ENCODE measurements at regions not wholly inside any gene's neighbourhood (a gene's known extent, or its start where the extent isn't known, plus 50 kb on each side); places are given as distances from the start of the nearest gene placed in this dataset.
"Not testable (repeated sequence)": the region's sequence is repeated elsewhere in the genome, so short reads cannot be mapped to it uniquely, and the experiment has no call there.

DNA sequence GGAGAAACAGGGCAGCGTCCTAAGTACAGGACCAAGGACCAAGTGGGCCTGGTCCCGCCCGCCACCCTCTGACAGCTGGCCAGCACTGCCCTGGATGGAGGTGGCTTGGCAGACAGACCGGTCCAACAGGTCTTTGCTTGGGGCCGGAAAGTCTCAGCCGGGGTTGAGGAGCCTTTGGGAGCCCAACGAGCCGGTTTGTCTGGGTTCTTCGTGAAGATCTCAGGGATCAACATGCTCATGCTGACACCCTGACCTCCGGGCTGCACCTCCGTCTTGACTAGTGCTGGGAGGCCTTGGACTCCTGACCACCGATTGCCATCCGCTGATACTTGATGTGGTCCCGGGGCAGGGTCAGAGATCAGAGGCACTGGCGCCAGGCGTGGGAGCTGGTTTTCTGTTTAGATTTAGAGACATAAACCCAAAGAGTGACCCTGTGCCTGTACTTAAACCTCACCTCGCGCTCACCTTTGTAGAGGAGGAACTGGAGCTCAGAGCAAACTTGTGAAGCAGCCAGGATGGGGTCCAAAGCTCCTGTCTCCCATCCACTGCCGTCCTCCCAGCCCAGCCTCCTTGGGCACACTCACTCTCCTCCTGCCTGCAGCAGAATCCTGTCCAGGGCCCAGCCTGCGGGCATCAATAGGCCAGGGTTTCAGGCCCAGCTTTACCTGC is 92.1 kb upstream of the GSE1 start:
- DNase-seq = no peak

DNA sequence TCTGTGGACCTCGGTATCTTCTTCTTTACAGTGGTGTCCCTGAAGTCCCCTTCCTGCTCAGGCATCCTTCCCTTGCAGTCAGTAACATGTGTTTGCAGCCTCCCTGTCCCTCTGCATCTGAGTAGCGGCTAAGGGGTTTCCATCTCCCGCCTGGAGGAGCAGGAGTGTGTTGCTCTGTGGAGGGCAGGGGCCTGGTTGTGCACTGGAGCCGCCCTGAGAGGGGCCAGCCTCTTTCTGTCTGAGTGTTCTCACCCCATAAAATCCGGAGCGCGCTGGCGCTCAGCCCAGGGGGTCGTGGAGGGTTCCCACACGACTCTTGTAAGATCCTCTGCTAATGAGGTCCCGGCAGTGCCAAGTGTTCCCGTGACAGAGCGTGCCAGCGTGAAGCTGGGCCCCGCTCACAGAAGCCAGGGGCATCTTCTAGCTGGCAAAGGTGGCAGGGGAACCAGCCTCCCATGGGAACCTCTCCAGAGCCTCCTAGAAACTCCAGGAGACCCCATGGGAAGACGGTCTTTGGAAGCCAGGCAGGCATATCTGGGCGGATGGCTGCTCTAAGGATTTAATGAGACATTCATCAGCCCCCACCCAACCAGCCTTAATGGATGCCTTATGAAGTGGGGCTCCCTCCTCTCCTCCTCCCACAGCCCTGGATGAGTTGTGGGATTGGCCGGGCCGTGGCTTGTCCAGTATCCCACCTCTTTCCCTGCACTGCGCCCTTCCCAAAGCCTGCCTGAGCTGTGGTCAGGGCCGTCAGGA is 91.4 kb upstream of the GSE1 start:
- no peak for DNase-seq

DNA sequence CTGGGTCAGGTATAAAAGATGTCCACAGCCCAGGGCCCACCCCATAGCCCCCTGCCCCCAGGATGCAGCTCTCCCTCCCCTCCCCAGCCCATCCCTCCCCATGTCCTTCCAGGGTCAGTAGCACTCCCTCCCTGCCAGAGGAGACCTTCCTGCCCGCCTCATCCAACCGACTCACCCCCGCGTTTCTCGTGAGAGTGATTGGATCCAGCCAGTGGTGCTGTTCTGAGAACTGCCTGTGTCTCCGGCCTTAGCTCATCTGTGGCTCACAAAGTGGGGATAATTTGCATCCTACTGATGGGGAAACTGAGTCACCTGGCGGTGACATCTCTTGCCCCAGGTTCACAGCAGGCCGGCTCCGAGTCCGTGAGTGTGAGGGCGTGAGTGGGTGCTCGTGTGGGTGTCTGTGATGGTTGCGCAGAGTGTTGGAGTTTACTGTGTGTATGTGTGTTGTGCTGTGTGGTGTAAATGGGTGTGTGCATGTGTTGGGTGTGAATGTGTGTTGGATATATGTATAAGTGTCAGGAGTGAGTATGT is 90.7 kb upstream of the GSE1 start:
- no peak for DNase-seq

DNA sequence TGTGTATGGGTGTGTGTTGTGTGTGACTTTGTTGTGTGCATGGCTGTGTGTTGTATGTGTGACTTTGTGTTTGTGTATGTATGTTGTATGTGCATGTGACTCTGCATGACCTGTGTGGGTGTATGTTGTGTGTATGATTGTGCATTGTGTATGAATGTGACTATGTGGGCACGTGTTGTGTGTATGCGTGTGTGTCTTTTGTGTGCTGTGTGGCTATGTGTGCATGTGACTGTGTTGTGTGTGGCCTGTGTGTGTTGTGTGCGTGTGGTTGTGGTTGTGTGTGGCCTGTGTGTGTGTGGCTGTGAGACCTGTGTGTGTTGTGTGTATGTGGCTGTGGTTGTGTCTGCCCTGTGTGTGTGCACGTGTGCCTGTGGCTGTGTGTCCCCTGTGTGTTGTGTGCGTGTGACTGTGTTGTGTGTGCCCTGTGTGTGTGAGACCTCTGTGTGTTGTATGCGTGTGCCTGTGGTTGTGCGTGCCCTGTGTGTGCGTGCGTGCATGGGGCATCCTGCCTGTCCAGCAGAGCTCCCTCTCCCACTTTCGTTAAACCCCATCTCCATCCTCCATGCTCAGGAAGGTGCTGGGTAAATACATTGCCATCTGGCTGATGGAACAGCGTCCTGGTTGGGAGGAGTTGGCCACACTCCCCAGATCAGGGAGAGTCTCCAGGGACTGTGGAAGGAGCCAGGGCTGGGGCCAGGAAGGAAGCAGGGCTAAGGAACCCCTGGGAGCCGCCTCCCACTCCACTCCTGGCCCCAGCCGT is 90.1 kb upstream of the GSE1 start:
- no peak for DNase-seq

DNA sequence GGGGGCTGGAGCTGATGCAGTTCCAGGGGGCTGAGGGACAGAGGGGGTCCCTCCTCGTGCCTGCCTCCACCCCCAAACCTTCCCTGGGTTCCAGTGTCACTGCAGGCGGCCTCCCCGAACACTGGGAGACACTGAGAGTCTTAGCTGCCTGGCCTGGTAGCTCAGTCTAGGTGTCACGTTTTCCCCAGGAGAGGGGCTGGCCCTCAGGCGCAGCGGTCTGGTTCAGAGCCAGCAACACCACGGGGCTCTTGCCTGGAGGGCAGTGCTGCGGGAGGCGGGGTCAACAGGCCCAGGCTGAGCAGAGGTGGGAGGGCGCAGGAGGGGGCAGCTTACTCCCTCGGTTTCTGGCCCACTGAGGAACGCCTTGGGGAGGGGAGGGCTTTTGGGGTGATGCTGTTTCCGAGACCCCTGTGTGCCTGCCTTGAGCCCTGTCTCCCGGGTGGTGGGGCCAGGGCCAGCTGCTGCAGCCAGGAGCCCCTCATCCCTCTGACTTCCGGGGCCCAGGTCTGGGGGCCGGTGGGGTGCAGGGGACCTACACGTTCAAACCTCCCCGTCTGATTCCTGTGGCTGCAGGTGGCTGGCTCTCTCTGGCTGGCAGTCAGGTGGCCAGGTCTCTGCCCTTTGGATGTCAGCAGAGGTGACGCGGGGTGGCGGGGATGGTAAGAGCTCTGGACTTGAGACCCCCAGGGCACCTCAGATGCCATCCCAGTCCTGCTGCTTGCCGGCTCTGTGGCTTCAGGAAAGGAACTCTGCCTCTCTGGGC is 89.3 kb upstream of the GSE1 start:
- no peak for DNase-seq

DNA sequence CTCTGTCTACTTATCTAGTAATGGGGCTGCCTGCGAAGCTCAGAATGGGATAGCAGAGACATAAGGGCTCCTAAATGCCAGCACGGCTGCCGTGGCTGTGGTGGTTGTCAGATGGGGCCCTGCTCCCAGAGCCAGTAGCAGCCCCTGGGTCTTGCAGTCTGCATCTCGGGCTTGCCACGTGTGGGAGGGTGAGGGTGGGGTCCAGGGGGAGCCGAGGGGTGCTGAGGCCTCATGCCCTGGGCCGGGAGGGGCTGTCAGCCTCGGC is 88.8 kb upstream of the GSE1 start:
- no peak for DNase-seq

DNA sequence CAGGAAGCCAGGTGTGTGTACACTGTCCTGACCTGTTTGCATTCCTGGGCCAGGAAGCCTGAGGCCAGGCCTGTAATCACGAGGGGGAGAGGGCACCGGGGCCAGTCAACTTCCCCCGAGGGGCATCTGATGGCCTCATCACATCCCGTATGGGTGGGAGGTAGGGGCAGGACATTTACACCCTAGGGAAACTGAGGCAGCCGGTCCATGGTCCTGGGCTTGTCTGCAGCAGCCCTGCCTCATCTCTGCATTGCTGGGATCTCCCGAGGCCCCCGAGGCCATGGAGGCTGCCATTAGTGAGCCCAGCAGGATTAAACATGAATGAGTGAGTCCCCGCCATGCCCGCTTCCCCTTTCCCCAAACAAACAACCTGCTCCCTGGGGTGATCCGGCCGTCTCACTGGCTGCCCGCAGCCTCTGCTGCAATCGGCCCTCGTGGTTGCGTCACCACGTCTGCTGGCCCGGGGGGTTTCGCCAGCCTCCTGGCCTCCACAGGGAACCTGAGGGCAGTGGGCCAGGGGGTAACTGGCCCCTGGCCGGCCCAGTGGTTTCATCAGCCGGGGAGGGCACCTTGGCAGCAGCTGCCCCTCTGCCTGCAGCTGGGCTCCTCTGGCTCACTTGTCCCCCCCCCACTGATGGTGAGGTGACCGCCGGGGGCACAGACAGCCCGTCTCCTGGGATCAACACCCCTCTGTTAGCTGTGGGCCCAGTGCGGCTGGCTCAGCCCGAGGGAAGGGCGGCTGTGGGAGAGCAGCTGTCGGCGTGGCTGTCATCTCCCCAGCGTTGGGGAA is 88.3 kb upstream of the GSE1 start:
- no peak for DNase-seq

DNA sequence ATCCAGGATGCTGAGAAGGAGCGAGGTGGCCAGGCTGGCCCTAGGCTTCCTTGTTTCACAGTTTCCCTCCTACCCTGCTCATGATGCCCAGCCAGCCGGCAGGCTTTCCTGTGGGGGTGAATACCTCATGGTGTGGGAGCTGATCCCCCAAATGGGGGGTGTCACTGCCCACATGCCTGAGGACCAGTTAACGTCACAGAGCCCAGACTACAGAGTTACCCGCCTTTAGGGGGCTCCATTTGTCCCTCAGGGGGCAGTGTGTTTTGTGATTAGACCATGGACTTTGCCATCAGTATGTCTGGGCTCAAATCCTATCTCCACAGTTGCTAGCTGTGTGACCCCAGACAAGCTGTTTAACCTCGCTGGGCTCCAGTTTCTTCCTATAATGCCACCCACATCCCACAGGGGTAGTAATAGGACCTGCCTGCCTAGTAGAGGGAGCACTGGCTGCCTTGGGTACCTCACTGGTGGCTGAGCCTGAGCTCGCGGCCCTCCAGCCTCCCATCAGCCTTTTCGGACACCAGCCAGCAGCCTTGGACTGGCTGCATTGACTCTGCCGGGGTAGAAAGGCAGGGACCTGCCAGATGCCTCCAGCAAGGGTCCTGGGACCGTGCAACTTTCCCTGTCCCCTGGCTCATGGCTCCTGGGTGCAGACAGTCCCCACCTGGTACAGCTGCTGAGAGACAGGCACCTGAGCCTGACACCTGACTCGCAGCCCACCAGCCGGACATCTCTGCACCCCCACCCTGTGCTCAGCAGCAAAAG is 87.5 kb upstream of the GSE1 start:
- no peak for DNase-seq

DNA sequence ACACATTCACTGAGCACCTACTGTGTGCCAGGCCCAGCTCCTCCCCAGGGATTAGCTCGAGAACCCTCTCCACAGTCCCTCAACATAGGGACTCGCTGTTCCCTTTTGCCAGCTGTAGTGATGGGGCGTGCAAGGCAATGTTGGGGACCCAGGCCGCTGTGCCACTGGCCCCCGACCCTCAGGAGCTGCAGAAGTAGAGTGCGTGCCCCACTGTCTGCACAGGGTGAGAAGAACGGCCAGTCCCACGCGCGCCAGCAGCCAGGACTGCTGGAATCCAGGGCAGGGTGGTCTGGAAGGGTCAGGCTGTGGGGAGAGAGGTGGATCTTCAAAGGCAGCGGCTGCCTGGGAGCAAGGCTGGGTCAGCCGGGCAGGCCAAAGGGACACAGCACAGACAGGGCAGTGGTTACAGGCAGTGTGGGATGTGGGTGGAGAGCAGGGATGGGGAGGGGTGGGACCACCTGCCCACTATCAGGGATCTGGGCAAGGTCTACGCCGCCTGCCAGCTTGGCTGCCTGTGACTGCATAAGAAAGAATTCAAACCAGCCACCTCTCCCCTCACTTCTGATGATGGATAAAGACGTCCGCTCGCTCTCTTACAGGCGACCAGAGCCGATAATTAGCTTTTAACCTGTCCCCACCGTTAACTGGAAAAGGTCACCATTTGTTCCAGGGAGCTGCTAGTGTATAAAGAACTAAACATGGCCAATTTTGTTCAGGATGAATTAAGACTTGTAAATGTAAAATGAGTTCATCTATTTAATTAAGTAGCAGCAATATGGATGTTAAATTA is 86.7 kb upstream of the GSE1 start:
- no peak for DNase-seq

DNA sequence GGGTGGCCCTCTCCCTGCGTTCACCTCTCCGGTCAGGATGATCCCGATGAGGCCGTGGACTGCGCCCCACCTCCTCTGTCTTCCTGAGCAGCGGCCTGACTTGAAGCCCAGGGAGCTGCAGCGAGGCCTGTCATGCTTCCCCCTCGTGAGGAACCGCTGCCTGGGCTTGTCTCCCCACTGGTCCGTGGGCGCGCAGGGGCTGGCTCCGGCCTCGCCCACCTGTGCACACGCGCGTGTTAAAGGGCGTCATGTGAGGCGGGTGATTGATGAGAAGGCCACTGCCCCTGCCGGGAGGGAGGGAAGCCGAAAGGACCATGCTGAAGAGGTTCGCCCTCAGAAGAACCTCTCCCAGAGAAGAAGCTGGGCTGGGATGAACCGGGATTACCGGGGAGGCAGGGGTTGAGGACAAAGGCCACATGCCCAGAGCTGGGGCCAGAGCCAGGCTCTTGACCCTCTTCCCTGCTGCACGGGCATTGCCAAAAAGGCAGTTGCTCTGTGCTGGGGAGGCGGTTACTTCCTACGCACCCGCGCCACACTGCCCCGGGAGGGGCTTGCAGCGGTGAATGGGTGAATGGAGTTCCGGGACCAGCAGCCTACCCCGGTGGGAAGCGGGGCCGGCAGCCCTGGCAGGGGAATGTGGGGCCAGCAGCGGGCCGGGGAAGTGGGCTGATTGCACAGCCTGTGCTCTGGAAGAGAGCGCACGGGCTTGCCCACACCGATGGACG is 85.9 kb upstream of the GSE1 start:
- DNase-seq = no peak

DNA sequence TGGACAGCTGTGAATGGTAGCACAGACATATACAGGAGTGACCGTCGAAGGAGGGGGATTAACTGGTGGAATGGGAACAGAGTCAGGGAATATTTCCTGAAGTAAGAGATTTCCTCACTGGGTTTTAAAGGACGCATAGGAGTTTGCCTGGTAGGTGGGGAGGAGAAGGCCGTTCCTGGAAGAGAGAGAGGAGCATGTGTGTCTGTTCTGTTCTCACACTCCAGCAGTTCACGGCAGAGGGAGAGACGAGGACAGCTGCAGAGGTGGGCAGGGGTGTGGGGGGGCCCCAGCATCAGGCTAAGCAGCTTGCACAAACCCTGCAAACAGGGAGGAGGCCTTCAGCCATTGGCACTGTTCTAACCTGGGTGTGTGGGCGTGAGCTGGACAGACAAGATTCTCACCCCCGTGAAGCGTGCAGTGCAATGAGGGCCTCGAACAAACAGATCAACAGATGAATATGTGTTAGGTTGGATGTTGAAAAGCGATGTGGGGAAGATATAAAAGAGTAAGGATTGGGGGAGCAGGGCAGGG is 85.3 kb upstream of the GSE1 start:
- DNase-seq = no peak

DNA sequence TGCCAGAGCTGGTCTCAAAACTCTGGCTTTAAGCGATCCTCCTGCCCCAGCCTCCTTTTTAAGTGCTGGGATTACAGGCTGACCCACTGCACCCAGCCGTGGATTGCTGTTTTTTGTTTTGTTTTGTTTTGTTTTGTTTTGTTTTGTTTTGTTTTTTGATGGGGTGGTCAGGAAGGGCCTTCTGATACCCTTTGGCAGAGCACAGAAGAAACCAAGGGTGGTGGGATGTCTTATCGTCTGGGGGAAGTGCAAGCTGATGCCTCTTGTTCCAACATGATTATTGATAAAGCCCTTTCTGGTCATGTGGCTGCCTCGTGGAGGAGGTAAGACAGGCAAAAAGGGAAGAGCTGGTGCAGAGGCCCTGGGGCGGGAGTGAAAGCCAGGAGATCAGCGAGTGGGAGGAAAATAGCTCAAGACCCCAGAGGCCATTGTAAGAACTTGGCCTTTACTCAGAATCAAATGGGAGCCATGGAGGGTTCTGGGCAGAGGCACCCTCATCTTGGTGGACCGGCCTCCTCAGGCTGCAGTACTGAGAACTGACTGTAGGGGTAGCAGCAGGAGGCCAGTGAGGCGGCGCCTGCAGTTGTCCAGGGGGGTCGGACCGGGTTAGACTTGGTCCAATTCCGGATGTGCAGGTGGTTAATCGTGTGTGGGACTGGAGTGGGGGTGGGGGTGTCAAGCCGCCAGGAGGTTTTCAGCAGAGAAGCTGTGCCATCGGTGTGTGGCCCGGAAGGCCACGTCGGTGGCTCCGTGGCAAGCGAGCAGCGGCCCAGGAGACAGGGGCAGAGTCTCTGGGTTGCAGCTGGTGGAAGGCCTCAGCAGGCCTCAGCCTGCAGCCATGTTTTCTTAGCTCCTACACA is 84.4 kb upstream of the GSE1 start:
- no peak for DNase-seq

DNA sequence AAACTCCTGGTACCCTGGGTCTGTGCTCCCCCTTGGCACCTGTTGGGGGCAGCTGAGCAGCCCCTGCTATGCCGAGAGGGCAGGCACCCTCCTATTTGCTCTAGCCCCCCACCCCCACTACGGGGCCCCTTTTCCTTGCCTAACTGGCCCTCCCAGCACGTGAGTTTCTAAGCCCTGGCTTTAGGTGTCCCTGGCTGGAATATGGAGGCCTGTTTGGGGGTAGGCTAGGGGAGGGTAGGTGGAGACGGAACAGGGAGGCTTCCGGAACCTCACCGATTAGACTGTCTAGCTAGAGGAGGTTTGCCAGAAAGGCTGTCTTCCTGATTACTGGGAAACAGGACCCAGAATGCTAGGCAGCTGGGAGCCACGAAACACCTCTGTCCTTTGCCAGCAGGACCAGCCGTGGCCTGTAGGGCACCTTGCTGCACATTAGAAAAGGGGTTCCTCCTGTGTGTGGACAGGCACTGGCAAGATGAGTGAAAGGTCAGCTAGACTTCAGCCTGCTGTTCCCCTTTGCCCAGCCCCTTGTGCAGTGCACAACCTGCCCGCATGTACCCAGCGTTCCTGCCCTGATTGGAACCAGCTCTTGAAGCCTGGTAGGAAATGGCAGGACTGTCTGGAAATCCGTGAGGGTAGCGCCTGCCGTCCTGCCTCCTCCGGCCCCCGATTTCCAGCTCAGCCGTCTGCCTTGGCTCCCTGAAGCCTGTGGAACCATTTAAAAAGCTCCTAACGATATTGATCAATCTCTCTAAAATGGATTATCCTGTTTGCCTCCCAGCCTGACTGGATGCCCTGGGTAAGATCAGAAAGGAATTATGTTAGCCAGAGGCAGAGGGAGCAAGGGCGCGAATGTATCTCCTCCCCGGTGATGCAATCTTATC is 83.4 kb upstream of the GSE1 start:
- DNase-seq = no peak

DNA sequence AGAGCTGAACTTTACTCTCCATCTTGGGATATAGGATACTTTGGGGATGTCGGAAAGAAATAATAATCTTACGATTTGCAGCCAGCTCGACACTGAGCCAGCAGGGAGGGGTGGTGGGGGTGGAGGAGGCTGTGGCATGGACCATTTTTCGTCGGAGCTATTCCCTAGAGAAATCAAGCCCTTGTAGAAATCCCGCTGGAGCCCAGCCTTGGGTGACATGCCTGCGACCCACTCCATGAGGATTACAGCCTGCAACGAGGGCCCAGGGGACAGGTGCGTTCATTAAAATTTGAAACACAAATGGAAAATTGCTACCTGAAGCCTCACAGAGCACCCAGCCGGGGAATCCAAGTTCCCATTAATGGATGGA is 82.8 kb upstream of the GSE1 start:
- DNase-seq = no peak

DNA sequence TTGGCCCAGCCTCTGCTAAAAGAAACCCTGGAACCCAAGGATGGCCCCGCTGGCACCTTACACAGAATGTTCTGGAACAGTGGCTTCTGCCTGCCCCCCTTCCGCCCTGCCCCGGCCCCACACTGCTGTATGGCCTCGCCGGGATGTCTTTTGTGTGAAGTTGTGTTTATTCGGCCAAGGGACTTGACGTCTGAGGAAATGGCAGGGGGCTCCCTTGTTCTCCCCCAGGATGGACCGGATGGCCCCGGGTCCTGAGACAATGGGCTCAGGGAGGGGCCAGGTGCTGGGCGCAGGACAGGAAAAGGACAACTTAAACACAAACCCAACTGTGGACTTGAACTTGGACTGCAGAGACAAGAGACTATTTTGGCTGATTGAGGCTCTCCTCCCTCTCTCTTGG is 81.6 kb upstream of the GSE1 start:
- DNase-seq = no peak

DNA sequence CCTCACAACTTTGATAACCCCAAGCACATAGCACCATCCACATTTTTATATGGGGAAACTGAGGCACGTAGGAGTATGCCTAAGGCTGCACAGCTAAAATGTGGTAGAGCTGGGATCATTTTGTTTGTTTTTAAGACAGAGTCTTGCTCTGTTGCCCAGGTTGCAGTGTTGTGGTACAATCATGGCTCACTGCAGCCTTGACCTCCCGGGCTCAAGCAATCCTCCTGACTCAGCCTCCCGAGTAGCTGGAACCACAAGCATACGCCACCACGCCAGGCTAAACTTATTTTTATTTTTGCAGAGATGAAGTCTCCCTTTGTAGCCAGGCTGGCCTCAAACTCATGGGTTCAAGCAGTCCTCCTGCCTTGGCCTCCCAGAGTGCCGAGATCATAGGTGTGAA is 81.0 kb upstream of the GSE1 start:
- no peak for DNase-seq

DNA sequence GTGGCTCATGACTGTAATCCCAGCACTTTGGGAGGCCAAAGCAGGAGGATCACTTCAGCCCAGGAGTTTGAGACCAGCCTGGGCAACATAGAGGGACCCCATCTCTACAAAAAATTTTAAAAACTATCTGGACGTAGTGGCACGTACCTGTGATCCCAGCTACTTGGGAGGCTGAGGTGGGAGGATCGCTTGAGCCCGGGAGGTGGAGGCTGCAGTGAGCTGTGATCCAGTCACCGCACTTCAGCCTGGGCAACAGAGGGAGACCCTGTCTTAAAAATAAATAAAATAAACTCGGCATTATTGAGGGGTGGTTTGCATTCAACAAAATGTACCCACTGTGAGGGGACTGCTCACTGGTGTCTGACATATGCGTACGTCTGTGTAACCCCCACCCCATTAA is 79.5 kb upstream of the GSE1 start:
- DNase-seq = not testable (repeated sequence)

Measured in SW 1271 (cell line).